Calu3 (cell line): ENCODE measurements at regions not wholly inside any gene's neighbourhood (a gene's known extent, or its start where the extent isn't known, plus 50 kb on each side); places are given as distances from the start of the nearest gene placed in this dataset.

Source experiments
- BruUV-seq: library from RNA; stranded (reverse); fragments of 400-500 nt; replicated peaks from 2 replicates; lab custom pipeline; 2021; lab: Mats Ljungman, UMichigan
- CTCF ChIA-PET: fragments of 300-600 bp; sonication (Branson Sonifier 250); formaldehyde crosslinking; loops from one replicate; lab custom pipeline; 2022; ENCODE audit warnings: antibody characterized with exemption; lab: Charles Lee
- DNase-seq: peaks from one replicate; pipeline ENCODE4 v3.0.0; 2022
- H3K27ac Mint-ChIP-seq: one replicate; pipeline ENCODE4 v1.8.0; 2022; ENCODE audit warnings: mixed read lengths; ENCODE audit not compliant: unreplicated experiment
- H3K27me3 Mint-ChIP-seq: one replicate; pipeline ENCODE4 v1.8.0; 2022; ENCODE audit warnings: mixed read lengths; ENCODE audit not compliant: unreplicated experiment
- H3K36me3 Mint-ChIP-seq: one replicate; pipeline ENCODE4 v1.8.0; 2022; ENCODE audit warnings: mild to moderate bottlenecking, moderate library complexity, mixed read lengths; ENCODE audit not compliant: insufficient read depth, unreplicated experiment
- H3K4me1 Mint-ChIP-seq: one replicate; pipeline ENCODE4 v1.8.0; 2022; ENCODE audit warnings: mild to moderate bottlenecking, low read depth, mixed read lengths; ENCODE audit not compliant: unreplicated experiment
- H3K4me3 Mint-ChIP-seq: one replicate; pipeline ENCODE4 v1.8.0; 2022; ENCODE audit warnings: mild to moderate bottlenecking, low read depth, moderate library complexity, mixed read lengths; ENCODE audit not compliant: unreplicated experiment
- H3K9me3 Mint-ChIP-seq: one replicate; pipeline ENCODE4 v1.8.0; 2022; ENCODE audit warnings: low read depth, mixed read lengths; ENCODE audit not compliant: unreplicated experiment
- intact Hi-C: fragments of 100-400 bp; cut with micrococcal nuclease; formaldehyde crosslinking; loops from one replicate; pipeline ENCODE4 v1.10.0; 2022; ENCODE audit not compliant: unreplicated experiment
- TF ChIP-seq, protein P1 (sequence below): fragments of 200-600 bp; IDR thresholded peaks from one replicate; pipeline ENCODE4 v1.8.0; 2022; ENCODE audit warnings: antibody characterized with exemption; ENCODE audit not compliant: unreplicated experiment

DNA sequence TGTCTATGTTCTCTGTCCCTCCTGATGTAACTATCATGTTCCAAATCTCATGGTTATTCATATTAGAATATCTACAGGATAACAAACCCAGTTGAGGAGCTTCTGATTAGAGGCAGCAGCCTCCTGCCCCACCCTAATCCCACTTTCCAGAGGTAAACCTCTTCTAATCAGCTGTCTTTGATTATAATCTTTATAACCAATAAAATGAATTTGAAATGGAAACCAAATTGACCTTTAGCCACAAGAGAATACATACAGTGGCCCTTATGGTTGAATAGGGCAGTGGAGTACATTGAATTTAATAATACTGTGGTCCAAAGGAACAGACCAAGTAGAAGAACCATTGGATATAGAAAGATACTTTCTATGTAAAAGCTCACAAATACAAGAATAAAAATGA, 281.3 kb upstream of the UMPS start:
- intact Hi-C loops, result no loop called here
- H3K4me1 Mint-ChIP-seq, result no peaks in the 10 kb centered on the region
- no TSS peak for BruUV-seq
- TF ChIP-seq, protein P1, sequence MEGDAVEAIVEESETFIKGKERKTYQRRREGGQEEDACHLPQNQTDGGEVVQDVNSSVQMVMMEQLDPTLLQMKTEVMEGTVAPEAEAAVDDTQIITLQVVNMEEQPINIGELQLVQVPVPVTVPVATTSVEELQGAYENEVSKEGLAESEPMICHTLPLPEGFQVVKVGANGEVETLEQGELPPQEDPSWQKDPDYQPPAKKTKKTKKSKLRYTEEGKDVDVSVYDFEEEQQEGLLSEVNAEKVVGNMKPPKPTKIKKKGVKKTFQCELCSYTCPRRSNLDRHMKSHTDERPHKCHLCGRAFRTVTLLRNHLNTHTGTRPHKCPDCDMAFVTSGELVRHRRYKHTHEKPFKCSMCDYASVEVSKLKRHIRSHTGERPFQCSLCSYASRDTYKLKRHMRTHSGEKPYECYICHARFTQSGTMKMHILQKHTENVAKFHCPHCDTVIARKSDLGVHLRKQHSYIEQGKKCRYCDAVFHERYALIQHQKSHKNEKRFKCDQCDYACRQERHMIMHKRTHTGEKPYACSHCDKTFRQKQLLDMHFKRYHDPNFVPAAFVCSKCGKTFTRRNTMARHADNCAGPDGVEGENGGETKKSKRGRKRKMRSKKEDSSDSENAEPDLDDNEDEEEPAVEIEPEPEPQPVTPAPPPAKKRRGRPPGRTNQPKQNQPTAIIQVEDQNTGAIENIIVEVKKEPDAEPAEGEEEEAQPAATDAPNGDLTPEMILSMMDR, result no peak
- CTCF ChIA-PET, result no interaction called here
- no peak for DNase-seq
- no peak overlapping the region for H3K4me3 Mint-ChIP-seq
- no peaks in the 10 kb centered on the region for H3K36me3 Mint-ChIP-seq
- no peak overlapping the region for H3K27ac Mint-ChIP-seq
- H3K9me3 Mint-ChIP-seq, result no peaks in the 10 kb centered on the region
- peaks cover 100% of the 10 kb centered on the region for H3K27me3 Mint-ChIP-seq

DNA sequence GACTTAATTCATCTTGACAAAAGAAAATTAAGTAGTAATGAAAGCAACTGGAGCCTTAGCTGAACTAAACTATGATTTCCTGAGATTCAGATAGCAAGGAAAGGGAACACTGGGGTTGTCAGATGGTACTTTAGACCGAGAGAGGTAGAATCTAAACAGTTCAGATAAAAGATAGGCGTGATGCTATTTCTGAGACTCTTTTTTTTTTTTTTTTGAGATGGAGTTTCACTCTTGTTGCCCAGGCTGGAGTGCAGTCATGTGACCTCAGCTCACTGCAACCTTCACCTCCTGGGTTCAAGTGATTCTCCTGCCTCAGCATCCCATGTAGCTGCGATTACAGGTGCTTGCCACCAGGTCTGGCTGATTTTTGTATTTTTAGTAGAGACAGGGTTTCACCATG, 279.9 kb upstream of the UMPS start:
- no peaks in the 10 kb centered on the region for H3K4me1 Mint-ChIP-seq
- CTCF ChIA-PET, result interaction anchor here (0.6 to 0.7 kb wide), 3 partner anchors 22 to 417 kb away, joined by 3 to 6 read pairs (median 4); no protein-coding TSS in a partner anchor
- no peaks in the 10 kb centered on the region for H3K9me3 Mint-ChIP-seq
- peaks cover 100% of the 10 kb centered on the region for H3K27me3 Mint-ChIP-seq
- H3K27ac Mint-ChIP-seq, result no peak overlapping the region
- no peak overlapping the region for H3K4me3 Mint-ChIP-seq
- TF ChIP-seq, protein P1, result no peak
- no TSS peak for BruUV-seq
- DNase-seq, result no peak
- intact Hi-C loops, result no loop called here
- no peaks in the 10 kb centered on the region for H3K36me3 Mint-ChIP-seq

DNA sequence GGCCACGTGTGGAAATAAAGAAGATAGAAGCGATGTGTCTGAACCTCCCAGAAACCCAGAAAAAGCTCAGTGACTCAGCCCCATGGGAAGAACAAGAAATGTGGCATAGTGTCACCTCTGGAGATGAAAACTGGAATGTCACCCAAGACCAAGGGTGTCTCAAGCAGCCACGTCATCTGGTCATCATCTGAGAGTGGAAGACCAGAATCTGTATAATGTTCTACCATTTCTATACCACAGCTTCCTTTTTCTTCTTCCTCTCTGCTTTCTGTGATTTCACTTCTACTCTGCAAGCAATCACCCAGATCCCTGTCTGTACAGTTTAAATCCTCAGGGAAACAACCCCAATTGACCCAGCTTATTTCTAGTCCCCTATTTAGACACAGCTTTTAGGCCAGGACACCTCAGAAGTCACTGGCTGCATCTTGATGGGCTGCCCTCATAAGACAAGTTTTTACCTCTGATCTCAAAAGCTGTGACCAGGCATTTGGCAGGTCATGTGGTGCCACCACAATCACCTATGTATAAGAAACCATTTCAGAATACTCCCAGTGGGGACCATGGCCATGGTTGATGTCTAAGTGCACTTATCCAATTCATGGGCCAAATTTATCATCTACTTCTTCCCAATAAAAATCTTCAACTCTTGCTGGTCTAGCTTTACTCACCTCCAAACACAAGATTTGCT, 278.5 kb upstream of the UMPS start:
- TF ChIP-seq, protein P1, result no peak
- Mint-ChIP-seq H3K4me3 (no peak overlapping the region), H3K27me3 (peaks cover 89% of the 10 kb centered on the region), H3K4me1 (no peaks in the 10 kb centered on the region), H3K9me3 (no peaks in the 10 kb centered on the region), H3K36me3 (no peaks in the 10 kb centered on the region), H3K27ac (no peak overlapping the region)
- BruUV-seq, result no TSS peak
- DNase-seq, result no peak
- CTCF ChIA-PET, result no interaction called here
- intact Hi-C loops, result no loop called here

DNA sequence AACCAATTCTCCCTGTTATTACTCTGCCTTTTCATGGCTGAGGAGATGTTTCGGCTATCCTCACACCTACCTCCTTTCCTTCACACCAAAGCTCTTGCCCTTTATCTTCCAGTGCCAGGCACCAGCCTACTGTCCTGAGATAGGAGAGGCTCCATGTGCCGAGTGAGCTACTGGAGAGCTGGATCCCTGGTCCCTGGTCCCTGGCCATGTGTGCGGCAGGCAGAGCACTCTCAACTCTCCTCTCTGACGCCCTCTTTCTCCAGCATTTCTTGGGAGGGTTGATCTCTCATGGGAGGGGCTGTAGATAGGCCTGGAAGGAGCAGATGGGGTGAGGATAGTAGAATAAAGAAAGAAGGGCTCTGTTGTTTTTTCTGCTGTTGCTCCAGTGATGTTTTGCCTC, 277.1 kb upstream of the UMPS start:
- Mint-ChIP-seq H3K9me3 (no peaks in the 10 kb centered on the region), H3K4me1 (no peaks in the 10 kb centered on the region), H3K36me3 (no peaks in the 10 kb centered on the region), H3K27ac (no peak overlapping the region), H3K27me3 (peaks cover 89% of the 10 kb centered on the region), H3K4me3 (no peak overlapping the region)
- no TSS peak for BruUV-seq
- TF ChIP-seq, protein P1, result no peak
- intact Hi-C loops, result no loop called here
- CTCF ChIA-PET, result no interaction called here
- no peak for DNase-seq
